Amniotic stem cell (primary cell): ENCODE measurements at regions not wholly inside any gene's neighbourhood (a gene's known extent, or its start where the extent isn't known, plus 50 kb on each side); places are given as distances from the start of the nearest gene placed in this dataset.

ENCODE experiments used
- DNase-seq: peaks from one replicate; lab custom pipeline; 2025; lab: John Stamatoyannopoulos, UW

DNA sequence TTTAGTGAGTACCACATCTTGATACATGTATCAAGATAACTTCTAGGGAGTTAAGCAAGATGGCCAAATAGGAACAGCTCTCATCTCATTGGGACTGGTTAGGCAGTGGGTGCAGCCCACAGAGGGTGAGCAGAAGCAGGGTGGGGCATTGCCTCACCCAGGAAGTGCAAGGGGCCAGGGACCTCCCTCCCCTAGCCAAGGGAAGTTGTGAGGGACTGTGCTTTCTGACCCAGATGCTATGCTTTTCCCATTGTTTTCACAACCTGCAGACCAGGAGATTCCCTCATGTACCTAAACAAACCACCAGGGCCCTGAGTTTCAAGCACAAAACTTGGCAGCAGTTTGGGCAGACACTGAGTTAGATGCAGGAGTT is 665.0 kb upstream of the CBLB start:
- DNase-seq: no peak

DNA sequence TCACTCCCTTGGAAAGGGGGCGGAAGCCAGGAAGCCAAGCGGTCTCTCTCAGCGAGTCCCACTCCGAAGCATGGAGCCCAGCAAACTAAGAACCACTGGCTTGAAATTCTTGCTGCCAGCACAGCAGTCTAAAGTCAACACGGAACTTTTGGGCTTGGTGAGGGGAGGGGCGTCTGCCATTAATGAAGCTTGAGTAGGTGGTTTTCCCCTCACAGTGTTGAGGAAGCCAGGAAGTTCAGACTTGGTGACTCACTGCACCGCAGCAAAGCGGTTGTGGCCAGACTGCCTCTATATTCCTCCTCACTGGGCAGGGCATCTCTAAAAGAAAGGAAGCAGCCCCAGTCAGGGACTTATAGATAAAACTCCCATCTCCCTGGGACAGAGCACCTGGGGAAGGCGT is 665.4 kb upstream of the CBLB start:
- no peak for DNase-seq

DNA sequence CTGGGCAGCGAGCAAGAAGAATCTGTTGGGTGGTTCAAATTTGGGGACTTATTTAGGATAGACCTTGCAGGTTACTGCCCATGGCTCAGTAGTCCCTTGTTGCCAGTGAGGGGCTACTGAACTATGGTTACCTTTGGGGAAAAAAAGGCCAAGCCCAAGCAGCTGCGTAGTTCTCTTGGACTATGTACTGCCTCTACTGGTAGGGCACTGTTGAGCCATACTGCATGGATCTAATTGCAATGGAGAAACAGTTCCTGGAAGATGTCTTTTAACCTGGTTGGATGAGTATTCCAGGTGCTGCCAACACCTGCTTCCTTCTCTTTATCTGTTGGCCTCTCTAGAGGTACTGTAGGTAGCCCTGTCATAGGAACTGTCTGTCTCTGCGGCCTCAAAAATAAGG is 671.9 kb upstream of the CBLB start:
- no peak for DNase-seq

DNA sequence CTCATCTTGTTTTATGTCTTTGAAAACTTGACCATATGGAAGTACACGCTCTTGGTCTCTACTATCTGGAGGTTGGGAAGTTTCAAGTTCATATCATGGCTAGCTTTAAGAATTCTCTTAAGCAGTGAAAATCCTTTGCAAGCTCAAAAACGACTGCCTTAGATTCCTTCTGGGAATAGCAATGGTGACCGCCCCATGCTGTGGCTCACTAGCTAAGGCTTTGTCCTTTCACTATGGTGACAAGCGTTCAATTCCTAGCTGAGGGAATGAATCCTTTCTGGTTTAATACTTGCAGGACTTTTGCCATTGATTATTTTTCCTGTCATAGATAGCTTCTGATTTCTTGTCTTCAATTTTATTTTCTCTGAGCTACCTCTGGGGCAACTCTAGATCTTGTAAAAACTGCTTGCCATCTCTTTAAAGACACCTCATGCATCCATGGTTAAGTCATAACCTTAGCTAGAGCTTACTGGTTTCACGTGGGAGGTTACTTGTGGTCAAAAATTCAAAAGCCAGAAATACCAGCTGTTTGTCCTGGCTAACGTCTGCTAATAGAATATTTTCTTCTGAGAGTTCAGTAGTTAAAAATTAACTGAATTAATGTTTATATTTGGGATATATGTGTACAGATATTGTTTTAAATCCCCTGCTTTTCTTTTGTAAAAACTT is 673.4 kb upstream of the CBLB start:
- no peak for DNase-seq

DNA sequence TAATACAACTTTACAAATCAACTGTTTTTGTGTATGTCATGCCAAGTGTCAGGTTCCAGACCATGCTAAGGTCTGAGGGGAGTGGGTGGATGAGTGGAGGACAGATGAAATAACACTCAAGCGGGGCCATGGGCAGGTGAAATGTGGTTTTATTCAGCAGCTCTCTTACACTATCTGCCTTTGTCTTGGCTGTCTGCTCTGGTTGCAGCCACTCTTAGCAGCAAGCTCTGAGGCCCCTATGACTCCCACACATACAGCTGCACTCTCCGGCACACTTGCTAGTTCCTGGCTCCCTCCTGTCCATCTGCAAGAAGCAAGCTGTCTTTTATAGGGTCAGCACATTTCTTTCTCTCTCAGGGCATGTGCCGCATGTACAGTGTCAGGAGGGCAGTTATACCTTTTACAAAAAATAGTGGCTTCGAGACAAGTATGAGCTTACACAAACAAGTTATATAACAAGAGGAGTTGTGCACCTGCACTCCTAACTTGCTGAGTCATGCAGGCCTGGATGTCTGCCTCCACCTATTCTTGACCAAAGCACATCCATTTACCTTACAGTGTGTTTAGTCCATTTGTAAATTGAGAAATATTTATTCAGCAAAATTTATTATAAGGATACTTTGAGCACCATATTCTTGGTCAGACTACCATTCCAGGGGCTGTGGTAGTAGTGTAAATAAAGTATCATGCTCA is 683.7 kb upstream of the CBLB start:
- no peak for DNase-seq

DNA sequence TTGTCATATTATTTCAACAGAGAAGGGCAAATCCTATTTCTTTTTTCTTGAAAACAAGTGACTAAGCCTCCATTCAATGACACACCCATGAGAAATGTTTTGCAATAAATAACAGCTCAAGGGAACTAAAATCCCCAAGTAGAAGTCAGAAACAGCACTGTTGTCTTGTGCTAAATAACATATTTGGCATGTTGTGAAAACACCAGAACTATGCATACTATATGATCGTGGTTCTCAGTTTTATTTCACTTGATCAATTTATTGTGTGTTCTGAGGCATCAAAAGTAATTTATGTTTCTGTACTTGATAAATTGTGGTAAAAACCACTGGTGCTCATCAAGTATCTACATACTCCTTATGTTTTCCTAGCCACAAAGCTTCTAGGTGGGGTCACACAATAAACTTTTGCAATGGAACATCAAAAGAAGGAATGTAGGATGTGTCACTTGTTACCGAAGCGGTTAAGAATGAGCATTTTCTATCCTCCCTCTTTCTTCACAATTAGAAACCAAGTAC is 691.7 kb upstream of the CBLB start:
- DNase-seq: peak; percentile 8

DNA sequence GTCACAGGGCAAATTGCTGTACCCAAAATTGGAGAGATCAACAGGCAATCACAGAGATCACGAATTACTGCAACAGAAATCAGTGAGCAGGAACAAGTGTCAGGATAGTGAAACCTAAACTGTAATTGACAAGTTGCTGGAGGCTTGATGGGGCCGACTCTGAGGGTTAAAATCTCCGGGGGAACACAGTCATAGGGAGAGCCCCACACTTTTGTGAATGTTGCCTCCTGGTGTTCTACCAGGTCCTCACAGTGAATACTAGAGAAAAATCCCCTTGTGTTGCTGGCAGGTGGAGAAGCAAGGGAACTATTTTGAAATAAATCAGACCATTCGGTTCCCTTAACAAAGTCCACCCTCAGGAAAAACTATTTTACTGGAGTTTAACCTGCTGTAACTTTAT is 697.5 kb upstream of the CBLB start:
- DNase-seq: no peak

DNA sequence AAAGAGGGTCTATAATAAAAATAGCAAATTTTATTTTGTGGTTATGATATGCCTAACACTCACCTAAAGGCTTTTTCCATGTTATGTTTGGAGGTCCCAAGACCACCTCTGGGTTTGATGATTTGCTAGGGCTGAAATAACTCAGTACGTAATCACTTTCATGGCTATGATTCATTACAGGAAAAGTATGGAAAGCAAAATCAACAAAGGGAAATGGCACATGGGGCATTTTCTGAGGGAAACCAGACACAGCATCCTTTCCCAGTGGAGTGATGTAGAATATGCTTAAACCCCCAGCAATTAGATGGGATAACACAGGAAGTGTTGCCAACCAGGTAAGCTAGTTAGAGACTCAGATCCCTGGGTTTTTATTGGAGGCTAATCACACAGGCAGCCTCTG is 701.6 kb upstream of the CBLB start:
- no peak for DNase-seq

DNA sequence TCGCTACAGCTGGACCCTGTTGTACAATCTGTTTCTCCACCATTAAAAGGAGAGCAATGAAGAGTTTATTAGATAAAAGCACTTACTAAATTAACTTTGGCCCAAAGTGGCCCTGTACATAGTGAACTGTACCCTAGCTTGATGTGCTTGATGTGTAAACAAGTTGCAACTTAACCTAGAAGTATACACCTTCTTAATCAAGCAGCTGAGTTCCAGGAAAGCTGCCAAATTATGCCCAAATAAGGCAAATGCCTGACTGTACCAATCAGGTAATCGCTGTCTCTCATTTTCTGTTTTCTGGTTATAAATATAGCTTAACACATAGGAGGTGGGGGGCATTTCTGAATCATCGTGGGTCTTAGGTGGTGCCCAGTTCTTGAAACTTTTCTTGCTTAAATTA is 704.8 kb upstream of the CBLB start:
- DNase-seq: no peak

DNA sequence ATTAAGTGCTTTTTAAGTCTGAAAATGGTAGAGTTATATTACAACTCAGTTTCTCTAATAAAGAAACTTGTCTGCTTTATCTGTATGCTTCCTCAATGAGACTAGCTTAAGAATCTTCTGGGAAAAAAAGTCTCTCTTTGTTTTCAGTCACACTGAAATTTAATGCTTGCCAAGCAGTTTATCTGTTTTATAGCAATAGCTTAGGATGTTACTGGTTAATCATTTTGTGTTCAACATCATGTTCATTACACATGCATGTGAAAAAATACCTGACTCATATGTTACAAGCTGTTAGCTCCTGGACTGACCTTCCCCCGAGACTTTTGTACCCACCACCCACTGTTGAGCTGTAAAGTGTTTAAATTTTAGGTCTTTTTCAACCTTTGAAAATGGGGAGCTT is 706.2 kb upstream of the CBLB start:
- DNase-seq: no peak

DNA sequence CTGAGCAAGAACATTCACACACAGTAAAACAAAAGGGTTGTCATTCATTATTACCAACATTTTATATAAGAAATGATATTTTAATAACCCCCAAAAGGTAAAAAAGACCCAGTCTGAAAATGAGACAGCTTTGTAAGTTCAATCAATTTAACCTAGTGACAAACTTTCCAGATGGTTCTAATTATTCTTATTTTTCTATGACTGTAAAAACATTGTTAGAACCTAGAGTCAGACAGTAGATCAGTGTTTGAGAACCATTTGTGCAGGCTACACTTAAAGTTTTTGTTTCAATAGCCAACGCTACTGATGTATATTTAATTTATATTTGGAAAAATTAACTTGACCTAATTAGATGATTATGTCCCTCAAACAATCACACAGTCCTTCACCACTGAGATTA is 708.4 kb upstream of the CBLB start:
- no peak for DNase-seq

DNA sequence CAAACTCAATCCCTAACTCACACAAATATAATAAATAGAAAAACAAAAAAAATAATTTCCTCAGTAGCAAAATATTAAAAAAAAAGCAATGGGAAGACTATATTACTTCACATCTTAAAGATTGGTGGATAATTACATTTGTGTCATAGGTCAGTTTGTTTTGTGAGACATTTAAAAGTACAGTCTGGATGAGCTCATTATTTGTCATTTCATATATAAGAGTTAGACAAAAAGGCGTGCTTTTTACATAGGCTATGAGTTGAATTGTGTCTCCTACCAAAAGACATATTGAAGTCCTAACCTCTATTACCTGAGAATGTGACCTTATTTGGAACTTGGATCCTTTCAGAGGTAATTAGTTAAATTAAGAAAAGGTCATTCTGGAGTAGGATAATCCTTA is 710.1 kb upstream of the CBLB start:
- no peak for DNase-seq

DNA sequence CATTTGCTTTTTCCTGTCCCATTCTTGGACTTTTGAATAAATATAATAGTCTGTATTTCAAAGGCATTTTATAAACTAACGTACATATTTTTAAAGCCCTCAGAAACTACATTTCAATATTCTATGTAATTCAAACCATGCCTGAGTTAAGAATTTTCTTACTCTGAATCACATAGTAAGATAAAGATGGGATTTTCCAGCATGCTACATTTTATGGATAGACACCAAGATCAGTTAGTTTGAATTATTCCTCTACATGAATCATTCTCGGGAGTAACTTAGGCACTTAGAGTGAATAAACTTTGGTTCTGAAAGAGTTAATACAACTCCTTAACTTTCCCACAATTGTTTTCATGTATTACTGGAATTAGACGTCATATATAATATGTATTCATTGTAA is 713.3 kb upstream of the CBLB start:
- DNase-seq: peak; percentile 35

DNA sequence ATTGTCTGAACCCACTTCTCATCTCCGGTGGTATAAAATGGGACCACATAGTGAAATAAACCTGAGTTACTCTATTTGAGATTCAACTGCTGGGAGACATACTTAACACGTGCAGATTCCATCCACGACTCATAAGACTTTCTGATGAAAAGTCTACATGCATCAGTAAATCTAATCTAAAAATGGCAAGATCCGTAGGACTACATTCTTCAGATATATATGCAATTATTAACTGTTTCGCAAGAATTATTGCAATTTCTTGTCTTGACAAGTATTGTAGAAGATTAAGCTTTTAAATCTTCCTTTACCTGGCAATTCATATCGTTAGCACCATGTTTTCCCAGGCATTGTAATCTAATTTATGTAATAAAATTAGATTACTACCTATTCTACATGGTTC is 718.7 kb upstream of the CBLB start:
- DNase-seq: no peak

DNA sequence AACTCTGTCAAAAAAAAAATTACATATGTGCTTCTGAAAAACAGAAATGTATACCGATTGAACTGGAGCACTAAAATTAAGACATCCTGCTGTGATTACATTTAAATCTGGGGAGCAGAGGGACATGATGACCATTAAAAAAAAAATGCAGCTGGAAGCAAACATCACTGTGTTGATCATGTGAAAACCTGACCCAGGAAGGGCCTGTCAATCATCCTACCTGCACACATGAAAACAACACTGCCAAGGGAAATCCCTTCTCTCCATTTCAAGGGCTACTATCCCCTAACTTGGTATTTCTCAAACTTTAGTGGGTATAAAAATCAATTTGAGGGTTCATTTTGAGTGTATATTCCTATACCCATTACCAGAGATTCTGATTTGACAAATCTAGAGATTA is 719.9 kb upstream of the CBLB start:
- no peak for DNase-seq

DNA sequence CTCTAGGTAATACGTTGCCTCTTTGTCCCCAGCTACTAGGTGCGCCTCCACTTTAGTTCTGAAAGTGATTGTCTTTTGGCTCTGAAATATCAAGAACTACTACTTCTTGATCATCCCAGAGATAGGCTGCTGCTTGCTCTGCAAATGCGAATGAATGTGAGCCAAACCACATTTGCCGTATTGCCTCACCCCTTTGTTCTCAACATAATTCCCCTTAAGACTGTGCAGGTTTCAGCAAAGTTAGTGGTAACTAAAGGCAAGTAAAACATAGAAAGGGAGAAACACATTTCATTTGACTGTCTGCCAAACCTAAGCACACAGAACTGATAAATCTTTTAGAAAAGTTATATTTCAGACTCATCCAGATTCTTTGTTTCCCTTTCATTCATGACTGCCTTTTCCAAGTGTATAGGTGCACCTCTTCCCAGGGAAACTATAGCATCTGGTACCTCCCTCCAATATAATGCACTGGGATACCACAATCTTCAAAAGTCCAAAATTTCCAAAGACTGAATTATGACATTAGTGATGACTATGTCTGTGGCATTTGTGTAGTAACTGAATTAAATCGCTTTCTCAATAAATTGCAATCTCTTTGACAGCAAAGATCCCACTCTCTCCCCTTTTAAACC is 720.6 kb upstream of the CBLB start:
- no peak for DNase-seq

DNA sequence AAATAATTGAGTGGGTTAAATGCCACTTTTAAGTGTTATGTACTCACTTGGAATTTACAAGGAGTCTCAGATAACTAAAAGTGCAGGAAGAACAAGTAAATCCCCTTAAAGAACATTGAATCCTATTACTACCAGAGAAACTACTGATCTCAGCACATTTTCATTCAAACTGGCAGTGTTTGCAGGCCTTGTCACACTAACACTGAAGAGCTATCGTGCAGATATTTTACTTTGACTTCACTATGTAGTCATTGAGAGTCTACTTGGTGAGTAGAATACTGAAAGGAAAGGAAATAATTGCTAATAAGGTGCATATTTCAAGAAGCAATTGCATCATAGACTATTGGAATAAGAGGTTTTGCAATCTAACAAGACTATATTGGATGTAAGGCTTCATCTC is 721.4 kb upstream of the CBLB start:
- no peak for DNase-seq

DNA sequence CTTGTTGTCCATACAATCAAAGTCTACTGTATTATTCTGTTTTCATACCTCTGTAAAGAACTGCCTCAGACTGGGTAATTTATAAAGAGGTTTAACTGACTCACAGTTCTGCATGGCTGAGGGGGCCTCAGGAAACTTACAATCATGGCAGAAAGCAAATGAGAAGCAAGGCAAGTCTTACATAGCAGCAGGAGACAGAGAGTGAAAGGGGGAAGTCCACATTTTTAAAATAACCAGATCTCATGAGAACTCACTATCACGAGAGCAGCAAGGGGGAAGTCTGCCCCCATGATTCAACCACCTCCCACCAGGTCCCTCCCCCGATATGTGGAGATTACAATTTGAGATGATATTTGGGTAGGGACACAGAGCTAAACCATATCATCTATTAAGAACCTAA is 724.6 kb upstream of the CBLB start:
- no peak for DNase-seq

DNA sequence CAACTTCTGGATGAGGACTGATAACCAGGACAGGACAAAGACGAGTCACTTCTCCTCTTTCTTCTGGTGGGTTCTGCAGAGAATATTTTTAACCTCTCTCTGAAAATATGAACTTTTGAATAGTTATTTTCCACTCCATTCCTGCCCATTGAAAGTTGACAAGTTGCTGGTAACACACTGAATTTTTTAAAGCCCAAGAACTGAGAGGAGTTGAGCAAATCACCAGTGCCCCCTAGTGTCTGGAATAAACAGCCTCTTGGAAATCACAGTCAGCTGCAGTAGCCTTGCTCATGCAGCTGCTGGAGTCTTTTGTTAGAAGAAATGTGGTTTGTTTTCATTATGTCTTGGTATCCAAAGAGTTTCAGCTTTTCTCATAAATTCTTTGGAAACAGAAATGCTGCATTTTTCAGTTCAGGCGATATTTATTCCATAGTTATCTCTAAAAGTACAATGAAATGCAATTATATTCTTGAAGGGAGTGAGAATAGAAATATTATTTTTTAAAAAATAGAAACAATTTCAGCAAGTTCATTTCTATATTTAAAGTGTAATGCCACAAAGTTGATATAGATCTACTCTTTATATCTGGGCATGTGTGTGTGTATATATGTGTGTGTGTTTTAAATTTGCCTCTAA is 741.0 kb upstream of the CBLB start:
- DNase-seq: peak; percentile 74

DNA sequence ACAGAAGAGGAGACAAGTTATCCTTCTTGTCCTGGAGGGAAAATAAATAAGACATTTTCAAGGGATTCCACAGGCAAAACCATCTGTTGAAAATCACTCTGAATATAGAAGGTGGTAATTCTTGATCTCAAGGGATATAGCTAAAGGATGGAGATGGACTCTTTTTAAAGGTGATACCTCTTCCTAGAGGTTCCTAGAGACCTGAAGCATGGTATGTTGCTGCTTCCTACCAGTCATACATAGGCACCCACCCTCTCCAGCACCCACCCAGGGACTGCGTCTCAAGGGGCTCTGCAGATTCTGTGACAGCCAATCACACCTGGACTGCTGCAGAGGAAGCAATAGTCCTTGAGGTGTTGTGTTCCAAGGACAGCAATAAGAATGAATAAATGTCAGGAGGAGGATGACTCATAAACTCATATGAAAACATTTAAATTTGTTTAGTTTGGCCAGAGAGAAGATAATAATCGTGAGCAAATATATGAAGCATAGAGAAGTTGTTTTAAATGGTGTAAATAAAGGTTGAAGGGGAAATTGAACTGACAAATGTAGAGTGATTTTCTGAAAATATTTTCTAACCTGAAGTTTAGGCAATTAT is 741.6 kb upstream of the CBLB start:
- no peak for DNase-seq

DNA sequence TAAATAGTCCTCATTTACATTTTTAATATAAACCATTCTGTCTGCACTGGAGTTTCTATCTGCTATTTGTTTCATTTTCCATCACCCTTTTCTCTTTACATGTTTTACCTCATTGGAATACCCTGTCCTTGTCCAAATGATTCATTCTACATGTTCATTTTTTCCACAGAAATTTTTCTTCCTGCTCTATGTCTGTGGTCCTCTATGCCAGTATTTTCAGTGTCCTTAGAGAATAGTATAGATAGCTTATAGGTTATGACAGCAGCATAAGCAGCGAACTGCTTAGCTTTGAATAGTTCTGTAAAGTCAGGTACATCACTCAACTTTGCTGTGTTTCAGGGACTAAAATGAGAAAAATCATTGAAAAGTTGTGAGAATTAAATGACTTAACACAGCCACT is 742.3 kb upstream of the CBLB start:
- no peak for DNase-seq

DNA sequence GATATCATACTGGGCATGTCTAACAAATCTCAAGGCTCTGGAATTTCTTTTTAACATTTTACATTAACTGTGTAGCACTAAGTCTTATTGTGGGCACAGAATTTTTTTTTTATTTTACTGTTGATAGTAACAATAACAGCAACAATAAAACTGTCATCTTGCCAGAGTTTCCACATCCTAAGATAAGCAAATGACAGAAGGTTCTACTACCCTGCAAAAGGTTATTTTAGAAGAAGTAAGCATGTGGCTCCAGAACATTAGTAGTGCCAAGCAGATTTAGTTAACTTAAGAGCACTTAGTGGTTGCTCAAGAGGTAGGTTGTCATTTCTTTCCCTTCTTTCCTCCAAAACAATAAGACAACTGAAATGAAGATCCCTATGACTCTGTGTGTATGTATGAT is 743.0 kb upstream of the CBLB start:
- no peak for DNase-seq

DNA sequence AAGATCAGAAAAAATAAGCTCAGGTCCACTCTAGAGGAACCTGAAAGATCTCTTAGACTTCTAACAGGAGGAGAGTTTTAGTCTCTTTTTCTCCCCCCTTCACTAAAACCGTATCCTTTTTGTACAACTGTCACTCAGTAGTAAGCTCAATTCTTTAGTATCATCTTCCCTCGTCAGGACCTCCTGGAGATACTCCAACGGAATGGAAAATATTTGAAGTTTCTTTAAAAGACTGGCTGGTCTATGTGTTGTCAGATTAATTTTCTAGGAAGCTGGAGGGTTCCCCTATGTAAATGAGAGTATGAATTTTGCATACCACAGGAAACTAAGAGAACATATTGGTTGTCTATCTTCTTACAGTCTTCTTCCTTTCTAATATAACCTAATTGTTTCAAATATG is 747.7 kb upstream of the CBLB start:
- no peak for DNase-seq
